SHP77 (cell line): ENCODE measurements at regions not wholly inside any gene's neighbourhood (a gene's known extent, or its start where the extent isn't known, plus 50 kb on each side); places are given as distances from the start of the nearest gene placed in this dataset.
"Not testable (repeated sequence)": the region's sequence is repeated elsewhere in the genome, so short reads cannot be mapped to it uniquely, and the experiment has no call there.

Source experiments
- DNase-seq, 2 experiments: peaks; one replicate each; lab custom pipeline; 2025; lab: John Stamatoyannopoulos, UW

GRCh38 chr14:51342226-51342625, 102.2 kb downstream of the TMX1 start:
- DNase-seq = peak in 1 of 2 experiments; percentile 33

- DNase-seq = no peak
These were observed 112.0 kb downstream of the TMX1 start for GRCh38 chr14:51351997-51352396.

GRCh38 chr14:51353901-51354300, 113.9 kb downstream of the TMX1 start:
- DNase-seq = no peak

- no peak for DNase-seq
These were observed 114.8 kb downstream of the TMX1 start for GRCh38 chr14:51354846-51355245.

GRCh38 chr14:51356381-51356780, 116.3 kb downstream of the TMX1 start:
- no peak for DNase-seq

GRCh38 chr14:51357250-51357649, 117.2 kb downstream of the TMX1 start:
- DNase-seq = no peak

- DNase-seq = no peak
These were observed 120.5 kb downstream of the TMX1 start for GRCh38 chr14:51360592-51360991.

GRCh38 chr14:51365241-51365965, 125.4 kb downstream of the TMX1 start:
- no peak for DNase-seq

GRCh38 chr14:51366460-51366859, 126.4 kb downstream of the TMX1 start:
- not testable (repeated sequence) for DNase-seq

- not testable (repeated sequence) for DNase-seq
These were observed 127.0 kb downstream of the TMX1 start for GRCh38 chr14:51366866-51367599.

GRCh38 chr14:51367600-51367931, 127.5 kb downstream of the TMX1 start:
- DNase-seq = no peak

GRCh38 chr14:51368721-51369163, 128.7 kb downstream of the TMX1 start:
- DNase-seq = no peak

GRCh38 chr14:51369814-51370213, 129.8 kb downstream of the TMX1 start:
- DNase-seq = no peak

- no peak for DNase-seq
These were observed 130.8 kb downstream of the TMX1 start for GRCh38 chr14:51370758-51371386.

GRCh38 chr14:51377186-51377585, 137.1 kb downstream of the TMX1 start:
- DNase-seq = not testable (repeated sequence)

GRCh38 chr14:51382506-51382905, 142.5 kb downstream of the TMX1 start:
- no peak for DNase-seq

- no peak for DNase-seq
These were observed 146.4 kb downstream of the TMX1 start for GRCh38 chr14:51386411-51386810.

- DNase-seq = no peak
These were observed 147.1 kb downstream of the TMX1 start for GRCh38 chr14:51386983-51387735.

- DNase-seq = no peak
These were observed 152.4 kb downstream of the TMX1 start for GRCh38 chr14:51392416-51392815.

- DNase-seq = no peak
These were observed 154.3 kb downstream of the TMX1 start for GRCh38 chr14:51394384-51394783.

GRCh38 chr14:51394804-51395203, 154.8 kb downstream of the TMX1 start:
- DNase-seq = no peak

- DNase-seq = peak; percentile 33 to 64
These were observed 155.4 kb downstream of the TMX1 start for GRCh38 chr14:51395361-51395849.
